ENCODE measurements at regions not wholly inside any gene's neighbourhood (a gene's known extent, or its start where the extent isn't known, plus 50 kb on each side); places are given as distances from the start of the nearest gene placed in this dataset.

DNA sequence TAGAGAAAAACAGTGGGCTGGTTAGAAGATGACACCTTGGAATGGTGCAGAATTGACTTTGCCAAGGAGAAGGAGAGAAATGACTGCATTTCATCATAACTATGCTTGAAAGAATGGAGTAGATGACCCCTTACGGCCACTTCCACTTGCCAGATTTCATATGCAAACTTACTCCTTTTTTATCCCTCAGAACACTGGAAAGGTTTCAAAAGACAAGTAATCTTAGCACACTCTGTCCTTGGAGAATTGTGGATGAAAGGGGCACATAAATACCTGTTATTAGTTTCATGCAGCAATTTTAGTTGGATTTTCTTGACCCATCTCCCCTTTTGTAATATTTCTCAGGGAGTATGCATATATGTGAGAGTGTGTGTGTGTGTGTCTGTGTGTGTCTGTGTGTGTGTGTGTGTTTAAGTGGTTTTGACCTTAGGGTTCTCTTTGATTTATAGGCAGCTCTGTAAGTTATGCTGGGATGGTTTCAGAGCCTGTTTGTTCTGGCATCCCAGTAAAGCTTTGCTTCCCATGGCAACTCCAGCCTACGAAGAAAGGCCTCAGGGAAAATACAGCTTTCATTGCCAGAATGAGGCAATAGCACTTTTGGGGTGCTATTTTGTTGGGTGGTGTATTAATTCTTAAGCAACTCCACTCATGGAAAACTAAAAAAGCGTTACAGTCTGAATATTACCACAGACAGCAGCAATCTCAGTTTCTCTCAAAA, 122.2 kb upstream of the TP63 start:
- no peak for TF ChIP-seq CTCF (IDR thresholded peaks at IDR 0.05; ENCODE audit: low read depth, low read length, missing input control)
- no peak for TF ChIP-seq TAF1 (conservative IDR thresholded peaks at IDR 0.05)
- TF ChIP-seq HNF4A (conservative IDR thresholded peaks at IDR 0.05) = no peak
- TF ChIP-seq EGR1 (IDR thresholded peaks at IDR 0.05; ENCODE audit: low read depth in 2 of 2) = no peak
- no peak for TF ChIP-seq FOXA2 (IDR thresholded peaks at IDR 0.05)
- no peak for TF ChIP-seq NR2F2 (IDR thresholded peaks at IDR 0.05)
- TF ChIP-seq, protein P1, sequence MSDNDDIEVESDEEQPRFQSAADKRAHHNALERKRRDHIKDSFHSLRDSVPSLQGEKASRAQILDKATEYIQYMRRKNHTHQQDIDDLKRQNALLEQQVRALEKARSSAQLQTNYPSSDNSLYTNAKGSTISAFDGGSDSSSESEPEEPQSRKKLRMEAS (IDR thresholded peaks at IDR 0.05) = no peak
- TF ChIP-seq SP1 (IDR thresholded peaks at IDR 0.05) = no peak
- TF ChIP-seq REST (IDR thresholded peaks at IDR 0.05) = no peak

Measured in liver (tissue), 3 donors.